IPS-11a (cell line): ENCODE measurements at regions not wholly inside any gene's neighbourhood (a gene's known extent, or its start where the extent isn't known, plus 50 kb on each side); places are given as distances from the start of the nearest gene placed in this dataset.

Experiments used
- H3K4me3 ChIP-seq: one replicate; pipeline ENCODE4 v1.5.1; 2013; ENCODE audit warnings: low read depth, low read length, control low read depth

DNA sequence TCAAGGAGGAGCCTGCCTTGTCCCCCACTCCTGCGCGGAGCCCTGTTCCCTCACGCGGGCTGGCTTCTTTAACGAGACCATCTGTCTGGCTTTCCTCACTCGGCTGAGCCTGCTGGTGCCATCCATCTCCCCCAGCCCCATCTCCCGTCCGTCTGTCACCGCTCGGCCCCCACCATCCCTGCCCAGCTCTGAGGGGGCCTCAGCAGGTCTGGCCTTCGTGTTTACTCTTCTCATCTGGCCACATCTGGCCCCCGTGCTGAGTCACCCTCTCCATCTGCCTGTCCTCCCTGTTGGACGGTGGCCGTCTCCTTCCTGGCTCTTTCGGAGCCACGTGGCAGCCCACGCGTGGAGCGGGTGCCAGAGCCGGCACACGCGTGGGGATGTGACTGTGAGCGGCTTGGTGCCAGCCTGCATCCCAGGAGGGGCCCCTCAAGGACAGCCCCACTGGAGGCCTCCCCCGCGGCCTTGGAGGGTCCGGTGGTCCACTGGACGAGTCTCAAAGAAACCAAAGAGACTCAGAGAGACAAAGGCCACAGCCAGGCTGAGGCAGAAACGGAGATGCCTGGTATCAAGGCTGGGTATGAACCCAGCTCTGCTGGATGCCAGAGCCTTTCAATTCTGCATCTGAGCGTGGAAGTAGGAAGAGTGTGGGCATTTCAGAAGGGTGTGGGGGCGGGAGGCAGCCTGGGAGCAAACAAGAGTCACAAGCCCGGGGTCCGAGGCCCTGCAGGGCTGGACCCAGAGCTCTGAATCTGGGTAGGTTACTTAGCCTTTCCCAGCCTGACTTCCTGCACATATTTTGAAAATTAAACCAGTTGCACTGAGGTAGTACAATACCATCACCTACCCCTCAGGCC is 76.7 kb upstream of the UNC5A start:
- no peak overlapping the region for H3K4me3 ChIP-seq

DNA sequence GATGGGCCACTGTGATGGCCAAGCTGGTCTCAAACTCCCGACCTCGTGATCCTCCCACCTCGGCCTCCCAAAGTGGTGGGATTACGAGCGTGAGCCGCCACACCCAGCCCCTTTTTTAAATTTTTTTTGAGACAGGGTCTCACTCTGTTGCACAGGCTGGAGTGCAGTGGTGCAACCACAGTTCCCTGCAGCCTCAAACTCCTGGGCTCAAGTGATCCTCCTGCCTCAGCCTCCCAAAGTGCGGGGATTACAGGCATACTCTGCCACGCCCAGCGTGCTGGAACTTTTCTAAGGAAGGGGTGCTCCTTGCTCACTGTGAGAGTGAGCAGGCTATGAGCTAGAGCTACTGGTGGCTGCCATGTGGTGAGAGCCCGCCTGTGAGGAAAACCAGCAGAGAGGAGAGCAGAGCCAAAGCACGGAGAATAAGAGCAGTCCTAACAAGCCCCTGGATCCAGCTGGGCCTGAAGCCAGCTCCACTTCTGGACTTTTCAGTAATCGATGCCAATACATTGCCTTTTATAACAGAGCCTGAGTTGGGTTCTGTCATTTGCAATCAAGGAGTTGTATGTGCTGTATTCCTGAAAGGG is 75.5 kb upstream of the UNC5A start:
- no peak overlapping the region for H3K4me3 ChIP-seq

DNA sequence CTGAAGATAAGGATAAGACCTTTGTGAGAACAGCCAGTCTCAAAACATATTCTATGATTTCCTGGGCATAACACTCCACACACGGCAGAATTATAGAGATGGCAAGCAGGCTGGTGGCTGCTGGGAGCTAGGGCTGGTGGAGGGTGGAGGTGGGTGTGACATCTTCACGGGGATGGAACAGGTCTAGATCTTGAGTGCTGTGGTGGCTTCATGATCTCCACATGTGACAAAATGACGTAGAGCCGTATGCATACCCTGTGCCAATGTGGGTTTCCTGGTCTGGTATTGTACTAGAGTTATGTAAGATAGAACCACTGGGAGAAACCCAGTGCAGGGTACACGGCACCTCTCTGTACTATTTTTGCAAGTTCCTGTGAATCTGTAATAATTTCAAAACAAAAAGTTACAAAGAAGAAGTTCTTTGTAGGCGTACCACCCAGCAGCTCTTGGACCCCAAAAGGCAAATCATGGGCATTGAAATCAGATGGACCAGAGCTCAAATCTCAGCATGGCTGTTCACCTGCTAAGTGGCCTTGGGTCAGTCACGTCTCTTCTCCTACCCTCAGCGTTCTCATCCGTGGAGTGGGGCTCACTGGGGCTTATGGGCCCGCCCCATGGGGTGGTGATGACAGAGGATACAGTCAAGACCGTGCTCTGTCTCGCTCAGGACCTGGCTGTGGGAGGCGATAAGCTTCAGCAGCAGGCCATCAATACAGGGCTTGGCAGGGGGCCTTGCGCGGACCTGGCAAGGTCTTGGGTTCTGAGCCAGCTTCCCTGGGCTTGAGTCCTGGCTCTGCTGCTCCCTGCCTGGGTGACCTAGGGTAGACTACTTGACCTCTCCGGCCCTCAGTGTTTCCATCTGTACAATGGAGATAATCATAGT is 74.7 kb upstream of the UNC5A start:
- H3K4me3 ChIP-seq, result no peak overlapping the region

DNA sequence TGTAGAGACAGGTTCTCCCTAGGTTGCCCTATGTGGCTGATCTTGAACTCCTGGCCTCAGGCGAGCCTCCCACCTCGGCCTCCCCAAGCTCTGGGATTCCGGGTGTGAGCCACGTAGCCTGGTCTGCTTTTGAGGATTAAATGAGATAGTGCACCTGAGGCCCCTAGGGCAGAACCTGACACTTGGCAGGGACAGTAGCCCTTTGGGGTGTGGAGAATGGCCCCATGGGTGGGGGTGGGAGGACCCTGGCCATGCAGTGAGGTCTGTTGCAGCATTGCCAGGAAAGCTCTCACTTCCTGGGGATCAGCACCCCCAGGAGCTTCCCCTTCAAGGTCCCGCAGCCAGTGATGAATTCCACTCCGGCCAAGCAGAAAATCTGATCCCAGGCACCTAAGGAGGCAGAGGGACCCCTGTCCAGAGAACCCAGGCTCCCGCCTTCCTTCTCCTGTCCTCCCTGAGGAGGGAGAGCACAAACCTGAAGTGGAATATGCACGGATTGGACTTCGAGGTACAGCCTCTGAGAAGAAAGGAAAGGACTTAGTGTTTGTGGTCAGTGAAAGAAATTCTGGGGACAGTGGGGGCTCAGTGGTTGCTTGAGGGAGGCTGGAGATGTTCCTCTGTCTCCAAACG is 73.9 kb upstream of the UNC5A start:
- no peak overlapping the region for H3K4me3 ChIP-seq

DNA sequence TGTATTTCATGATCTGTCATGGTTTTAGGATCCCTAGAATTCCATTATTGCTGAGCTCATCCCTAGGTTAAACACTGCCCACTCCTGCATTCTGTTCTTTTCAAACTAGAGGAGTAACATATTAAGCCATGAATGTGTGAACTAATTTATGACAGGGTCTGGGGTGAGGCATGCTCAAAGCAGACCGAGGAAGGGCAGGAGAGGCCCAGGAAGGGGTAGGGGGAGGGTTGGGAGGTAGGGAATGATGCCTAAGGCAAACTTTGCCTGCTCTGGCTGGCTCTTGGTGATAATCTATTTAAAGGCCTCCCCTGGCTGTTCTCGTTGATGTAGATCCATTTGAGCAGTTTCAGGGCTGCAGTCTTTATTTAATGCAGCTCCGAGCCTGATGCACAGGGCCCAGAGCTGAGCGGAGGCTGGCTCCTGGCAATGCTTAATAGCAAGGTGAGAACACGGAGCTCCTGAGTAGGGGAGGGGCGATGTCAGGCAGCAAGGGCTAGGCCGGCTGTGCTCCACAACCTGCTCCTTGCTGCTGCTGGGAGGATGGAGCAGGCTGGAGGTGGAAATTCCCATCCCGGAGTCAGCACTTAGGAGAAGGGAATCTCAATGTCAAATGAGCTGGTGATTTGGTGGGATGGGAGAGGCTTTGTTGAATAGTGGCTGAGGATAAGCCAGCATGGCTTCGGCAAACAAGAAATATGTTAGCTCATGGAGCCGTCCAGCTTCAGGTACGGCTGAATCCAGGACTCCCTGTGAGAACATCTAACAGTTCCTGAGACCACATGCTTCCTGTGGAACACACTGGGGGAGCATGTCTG is 73.2 kb upstream of the UNC5A start:
- H3K4me3 ChIP-seq, result no peak overlapping the region

DNA sequence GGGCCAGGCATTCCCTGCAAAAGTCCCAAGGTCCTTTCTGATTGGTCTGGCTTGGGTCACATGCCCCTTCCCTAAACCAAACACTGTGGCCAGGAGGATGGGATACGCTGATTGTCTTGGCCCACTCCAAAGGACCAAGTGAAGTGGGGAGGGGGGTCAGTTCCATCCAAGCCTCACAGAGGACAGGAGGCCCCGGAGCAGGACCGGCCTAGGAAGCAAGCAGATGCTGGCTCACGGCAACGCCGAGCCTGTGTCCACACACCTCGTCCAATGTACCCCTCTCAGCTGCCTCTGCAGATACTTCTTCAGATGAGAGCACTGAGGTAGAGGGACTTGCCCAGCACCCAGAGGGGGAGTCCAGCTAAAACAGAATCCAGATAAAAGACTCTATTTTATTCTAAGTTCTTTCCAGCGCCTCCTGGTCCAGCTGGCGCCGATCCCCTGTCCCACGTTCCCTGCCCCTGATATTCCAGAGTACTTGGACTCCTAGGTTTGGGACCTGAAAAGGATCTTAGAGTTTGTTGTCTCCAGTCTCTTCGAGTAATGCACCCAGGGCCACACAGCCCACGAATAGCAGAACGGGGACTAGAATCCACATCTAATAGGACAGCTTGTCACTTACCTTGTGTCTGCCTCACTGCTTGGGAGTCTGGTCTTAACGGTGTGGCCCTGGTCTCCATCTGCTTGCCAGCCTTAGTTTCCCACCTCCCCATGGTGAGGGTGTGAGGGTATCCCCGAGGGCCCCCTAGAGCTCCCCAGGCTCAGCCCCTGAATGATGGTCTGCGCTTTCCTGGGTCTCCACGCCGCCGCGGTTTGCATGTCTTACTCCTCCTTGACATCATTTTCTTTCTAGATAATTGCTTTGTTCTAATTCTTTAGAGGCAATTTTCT is 72.4 kb upstream of the UNC5A start:
- no peak overlapping the region for H3K4me3 ChIP-seq

DNA sequence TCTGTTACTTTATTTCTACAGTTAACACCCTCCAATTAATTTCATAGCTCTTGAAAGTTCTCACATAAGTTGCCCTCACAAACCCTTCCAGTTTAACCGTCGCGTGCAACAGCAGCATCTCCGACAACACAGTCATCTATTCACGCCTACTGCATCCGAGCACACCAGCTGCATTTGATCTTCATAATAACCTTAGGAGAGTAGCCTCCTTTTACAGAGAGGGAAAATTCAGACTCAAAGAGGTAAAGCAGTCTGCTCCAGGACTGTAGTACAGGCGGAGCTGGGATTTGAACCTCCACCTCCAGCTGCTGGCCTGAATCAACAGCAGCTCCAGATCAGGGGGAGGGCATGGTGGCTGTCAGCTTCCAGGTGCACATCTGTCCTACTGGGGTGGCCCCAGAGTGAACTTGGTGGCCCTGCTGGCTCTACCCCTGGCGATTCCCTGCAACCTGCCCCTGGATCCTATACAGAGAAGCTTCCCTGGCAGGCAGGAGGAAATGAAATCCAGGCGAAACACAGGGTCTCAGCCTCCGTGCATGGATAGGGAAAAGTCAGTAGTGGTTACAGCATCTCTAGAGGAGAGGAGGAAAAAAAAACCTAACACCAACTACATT is 71.6 kb upstream of the UNC5A start:
- H3K4me3 ChIP-seq, result no peak overlapping the region

DNA sequence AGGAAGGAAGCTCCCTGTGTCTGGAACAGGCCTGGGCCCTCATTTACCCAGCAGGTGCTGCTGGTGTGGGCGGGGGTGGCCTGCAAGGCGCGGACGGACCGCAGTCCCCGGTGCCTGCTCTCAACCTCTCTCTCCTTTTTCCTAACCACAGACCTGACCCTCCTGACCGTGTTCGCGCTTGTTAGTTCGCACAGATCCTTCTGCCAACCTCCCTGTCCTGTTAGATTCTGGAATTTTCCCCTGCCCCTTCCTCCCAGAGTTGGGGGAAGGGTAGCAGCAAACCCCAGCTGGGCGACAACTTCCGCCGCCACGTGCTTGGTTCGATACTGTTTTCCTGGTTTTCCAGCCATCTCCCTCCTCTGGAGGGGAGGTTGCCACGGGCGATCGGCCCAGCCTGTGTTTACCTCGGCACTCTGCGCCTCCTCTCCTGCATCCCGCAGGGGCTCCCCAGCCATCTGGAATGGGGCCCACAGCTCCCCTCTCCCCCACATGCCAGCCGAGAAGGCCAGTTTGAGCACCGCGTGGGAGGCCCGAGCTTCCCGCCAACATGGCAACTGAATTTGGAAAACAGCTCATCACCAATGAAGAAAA is 70.8 kb upstream of the UNC5A start:
- no peak overlapping the region for H3K4me3 ChIP-seq

DNA sequence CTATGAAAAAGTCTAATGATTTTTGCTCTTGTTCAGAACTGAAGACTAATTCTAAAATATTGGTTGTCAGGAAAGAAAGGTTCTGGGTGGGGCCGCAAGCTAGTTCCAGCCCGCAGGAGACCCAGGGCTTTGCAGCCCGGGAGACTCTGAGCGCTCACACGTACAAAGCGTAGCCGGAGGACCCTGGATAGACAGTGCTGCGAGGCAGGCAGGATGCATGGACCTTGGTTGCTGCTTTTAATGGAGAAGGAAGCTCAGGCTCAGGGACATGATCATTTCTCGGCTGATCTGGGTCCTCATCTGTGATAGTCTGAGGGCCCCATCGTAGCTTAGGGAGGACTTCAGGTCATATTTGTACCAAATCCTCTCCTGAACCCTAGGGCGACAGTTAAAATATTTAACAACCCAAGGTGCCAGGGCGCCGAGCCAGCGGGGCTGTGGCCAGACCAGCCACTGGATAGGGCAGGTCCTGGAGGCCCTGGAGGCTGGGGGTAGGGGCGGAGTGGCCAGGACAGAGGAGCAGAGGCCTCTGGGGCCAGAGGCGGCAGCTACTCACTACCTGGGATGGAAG is 70.1 kb upstream of the UNC5A start:
- H3K4me3 ChIP-seq, result no peak overlapping the region

DNA sequence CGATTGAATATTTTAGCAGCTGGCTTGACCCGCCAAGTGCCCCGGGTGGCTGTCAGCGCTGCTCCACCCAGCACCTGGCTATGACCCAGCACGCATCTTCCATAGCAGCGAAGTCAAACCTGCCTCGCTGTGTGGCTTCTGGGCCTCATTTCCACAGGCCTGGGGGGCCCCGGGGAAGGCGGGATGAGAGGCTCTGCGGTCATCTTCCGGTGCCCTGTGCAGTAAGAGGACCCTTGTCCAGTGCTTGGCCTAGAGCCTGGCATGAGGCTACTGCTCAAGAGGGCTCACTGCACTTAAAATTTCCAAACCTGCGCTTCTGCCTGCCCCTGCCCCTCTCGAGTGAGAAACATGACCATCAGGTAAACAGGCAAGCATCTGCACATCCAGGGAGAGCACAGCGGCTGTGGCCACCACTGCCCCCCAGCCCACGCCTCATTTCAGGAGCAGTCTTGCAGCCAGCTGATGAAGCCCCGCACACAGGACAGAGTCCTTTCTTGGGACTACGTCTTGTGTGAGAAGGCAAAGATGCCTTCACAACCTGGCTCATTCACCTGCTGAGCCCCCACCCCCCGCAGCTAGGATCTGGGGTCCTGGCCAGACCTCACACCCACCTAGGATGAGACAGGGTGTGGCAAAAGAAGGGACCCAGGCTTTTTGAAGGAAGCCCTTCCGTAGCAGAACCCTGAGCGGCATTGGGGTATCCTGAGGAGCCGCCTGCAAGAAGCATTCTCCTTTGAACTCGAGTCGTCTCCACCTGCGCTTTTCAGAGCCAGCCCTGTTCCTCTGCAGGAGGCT is 69.5 kb upstream of the UNC5A start:
- no peak overlapping the region for H3K4me3 ChIP-seq

DNA sequence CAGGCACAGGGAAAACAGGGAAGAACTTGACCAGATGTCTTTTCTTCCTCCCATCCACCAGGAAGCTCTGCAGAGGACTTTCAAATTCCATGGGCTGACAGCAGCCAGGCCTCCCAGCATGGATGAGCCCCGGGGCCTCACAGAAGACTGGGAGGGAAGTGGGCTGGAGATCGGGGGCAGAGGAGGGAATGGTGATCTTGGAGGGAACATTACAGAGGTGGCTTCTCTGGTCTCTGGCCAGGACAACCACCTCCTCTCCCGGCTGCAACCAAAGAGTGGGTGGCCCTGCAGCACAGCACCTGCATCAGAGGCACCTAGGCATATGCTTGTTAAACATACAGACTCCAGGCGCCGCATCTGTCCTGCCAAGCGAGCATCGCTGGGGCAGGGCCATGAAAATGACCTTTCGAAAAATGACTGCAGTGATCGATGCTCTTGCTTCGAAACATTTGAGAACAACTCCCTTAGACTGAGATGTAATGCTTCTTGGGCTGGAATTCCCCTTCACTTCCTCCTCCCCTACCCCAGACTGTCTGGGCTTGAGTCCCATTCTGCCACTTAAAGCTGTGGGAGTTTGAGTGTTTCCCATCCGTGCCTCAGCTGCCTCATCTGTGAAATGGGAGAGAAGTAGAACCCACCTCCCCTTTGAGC is 68.7 kb upstream of the UNC5A start:
- H3K4me3 ChIP-seq, result no peak overlapping the region

DNA sequence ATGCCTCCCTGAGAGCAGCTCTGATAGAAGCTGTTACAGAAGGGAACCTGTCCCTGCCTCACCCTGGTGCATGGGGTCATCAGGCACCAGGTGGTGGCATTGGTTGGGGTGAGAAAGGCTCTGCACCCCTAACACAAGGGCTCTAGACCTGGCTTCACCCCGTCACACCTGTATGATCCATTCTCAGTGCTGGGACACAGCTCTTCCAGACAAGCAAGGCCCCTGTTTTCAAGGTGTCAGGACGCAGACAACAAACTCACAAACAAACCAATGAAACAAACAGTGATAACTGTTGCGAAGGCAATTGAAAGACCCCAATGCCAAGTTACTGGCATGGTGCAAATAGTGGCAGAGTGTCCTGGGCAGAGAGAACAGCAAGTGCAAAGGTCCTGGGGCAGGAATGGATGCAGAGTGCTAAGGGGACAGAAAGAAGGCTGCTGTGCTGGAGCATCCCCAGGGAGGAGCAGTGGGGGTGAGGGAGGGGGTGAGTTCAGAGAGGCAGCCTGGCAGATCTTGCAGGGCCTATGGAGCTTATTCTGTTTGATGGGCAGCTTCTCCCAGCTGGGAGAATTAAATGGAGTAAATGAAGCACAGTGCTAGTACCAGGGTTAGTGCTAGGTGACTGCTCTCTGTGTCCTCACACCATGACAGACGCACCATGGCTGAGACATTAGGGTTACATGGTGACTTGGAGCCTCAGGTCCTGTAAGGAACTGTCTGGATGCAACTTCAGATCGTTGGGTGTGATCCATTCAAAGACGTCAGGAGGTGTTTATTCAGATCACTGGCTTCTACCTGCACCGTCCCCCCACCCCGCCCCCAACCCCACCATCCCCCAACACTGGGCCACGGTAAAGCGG is 67.9 kb upstream of the UNC5A start:
- H3K4me3 ChIP-seq, result no peak overlapping the region

DNA sequence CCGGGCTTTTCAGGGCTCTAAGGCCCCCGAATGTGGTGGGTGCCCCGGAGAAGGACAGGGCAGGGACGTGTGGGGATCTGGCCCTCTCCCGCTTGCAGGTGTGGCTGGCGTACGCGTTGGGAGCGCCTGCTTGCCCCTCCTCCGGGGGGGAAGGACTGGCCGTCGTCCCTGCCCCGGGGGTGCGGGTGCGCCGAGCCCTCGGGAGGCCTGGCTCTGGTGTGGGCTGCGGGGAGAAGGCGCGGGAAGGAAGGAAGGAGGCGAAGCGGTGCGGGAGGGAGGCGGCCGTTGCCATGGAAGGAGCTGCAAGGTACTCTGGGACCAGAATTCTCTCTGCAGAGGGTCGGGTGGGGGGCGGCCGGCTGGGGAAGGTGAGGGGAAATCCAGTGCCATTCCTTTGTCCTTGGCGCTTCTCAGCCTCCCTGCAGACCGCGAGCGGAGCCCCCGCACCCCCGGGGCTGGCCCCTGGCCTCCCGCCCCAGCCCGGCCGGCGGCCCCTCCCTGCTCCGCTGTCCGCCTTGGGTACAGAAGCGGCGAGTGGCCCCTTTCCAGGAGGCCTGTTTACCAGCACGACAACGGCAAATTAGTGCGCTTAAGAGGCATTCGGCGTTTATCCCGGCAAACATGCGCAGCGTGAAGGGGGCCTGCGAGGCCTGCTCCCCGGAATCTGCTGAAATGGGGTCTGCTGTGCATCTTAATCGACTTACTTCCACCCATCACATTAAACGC is 67.1 kb upstream of the UNC5A start:
- peak overlapping the region; percentile 24 for H3K4me3 ChIP-seq

DNA sequence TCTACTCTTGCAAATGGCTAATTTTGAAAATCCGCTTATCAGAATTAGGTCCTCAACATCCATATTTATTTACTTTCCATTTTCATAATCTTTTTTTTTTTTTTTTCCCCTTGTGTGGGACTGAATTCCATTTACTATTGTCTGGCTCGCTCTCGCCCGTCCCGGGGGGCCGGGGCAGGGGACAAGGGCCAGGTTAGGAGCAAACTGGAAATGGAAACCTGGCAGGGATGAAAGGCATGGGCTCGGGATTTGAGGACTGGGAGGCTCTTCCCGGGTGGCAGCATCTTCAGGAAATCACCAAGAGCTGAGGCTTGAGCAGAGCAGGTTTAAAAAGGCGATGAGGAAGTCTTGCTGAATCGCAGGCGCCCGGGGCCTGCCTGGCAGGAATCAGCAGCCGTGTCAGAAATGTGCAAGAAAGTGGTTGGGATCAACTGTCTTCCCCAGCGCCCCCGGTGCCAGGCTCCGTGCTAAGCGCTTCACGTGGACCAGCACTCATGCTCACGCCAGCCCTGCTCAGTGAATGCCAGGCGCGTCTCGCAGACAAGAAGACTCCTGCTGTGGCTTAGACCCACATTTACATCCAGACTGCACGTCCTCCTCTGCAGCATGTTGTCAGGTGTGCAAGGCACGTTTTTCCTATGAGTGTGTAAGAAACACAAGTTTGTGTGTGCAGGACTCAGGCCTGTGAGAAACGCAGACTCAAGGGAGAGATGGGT is 66.3 kb upstream of the UNC5A start:
- peak overlapping the region; percentile 24 for H3K4me3 ChIP-seq

DNA sequence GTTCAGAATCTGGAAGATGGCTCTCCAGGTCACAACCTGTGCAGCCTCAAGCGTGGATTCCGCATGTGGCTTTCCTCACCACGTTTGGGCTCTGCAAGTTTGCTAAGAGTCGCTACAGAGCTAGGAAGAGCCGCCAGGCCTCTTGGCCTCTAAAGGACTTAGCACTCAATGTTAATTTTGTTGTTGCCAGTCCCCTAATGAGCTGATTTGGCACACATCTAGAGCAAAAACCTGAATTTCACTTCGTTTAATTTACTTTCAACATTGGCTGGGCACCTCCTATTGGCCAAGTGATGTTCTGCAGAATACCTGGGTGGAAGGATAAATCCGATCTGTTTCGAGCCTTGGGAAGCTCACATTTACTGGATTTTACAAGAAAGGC is 65.8 kb upstream of the UNC5A start:
- H3K4me3 ChIP-seq, result no peak overlapping the region
